ENCODE measurements at regions not wholly inside any gene's neighbourhood (a gene's known extent, or its start where the extent isn't known, plus 50 kb on each side); places are given as distances from the start of the nearest gene placed in this dataset.
"Not testable (repeated sequence)": the region's sequence is repeated elsewhere in the genome, so short reads cannot be mapped to it uniquely, and the experiment has no call there.

GRCh38 chr20:55142932-55143331 is 667.5 kb downstream of the DOK5 start:
- Histone ChIP-seq H3K4me1 (no peaks in the 10 kb centered on the region), H3K27me3 (no peaks in the 10 kb centered on the region), H3K9me3 (no peaks in the 10 kb centered on the region), H3K27ac (no peak overlapping the region), H3K4me3 (no peak overlapping the region), H3K36me3 (no peaks in the 10 kb centered on the region)
- intact Hi-C loops (cut with DNase I) = no loop called here
- TF ChIP-seq POLR2AphosphoS5 (IDR thresholded peaks at IDR 0.05; ENCODE audit: insufficient read depth in 1 of 2, low read depth in 1 of 2) (no peak), CTCF (IDR thresholded peaks at IDR 0.05) (no peak), POLR2A (IDR thresholded peaks at IDR 0.05) (no peak)
- DNase-seq (ENCODE audit: extremely low spot score in 2 of 2) = no peak

- H3K4me3 ChIP-seq = no peak overlapping the region
- H3K36me3 ChIP-seq = no peaks in the 10 kb centered on the region
- H3K9me3 ChIP-seq = no peaks in the 10 kb centered on the region
- no peaks in the 10 kb centered on the region for H3K4me1 ChIP-seq
- intact Hi-C loops (cut with DNase I) = no loop called here
- DNase-seq (ENCODE audit: extremely low spot score in 2 of 2) = no peak
- no peaks in the 10 kb centered on the region for H3K27me3 ChIP-seq
- no peak for TF ChIP-seq POLR2A (IDR thresholded peaks at IDR 0.05)
- TF ChIP-seq CTCF (IDR thresholded peaks at IDR 0.05) = no peak
- TF ChIP-seq POLR2AphosphoS5 (IDR thresholded peaks at IDR 0.05; ENCODE audit: insufficient read depth in 1 of 2, low read depth in 1 of 2) = no peak
- H3K27ac ChIP-seq = no peak overlapping the region
These were observed 665.2 kb downstream of the DOK5 start for GRCh38 chr20:55140631-55141030.

GRCh38 chr20:55139173-55139765 is 663.9 kb downstream of the DOK5 start:
- H3K4me1 ChIP-seq = no peaks in the 10 kb centered on the region
- H3K36me3 ChIP-seq = no peaks in the 10 kb centered on the region
- TF ChIP-seq CTCF (IDR thresholded peaks at IDR 0.05) (no peak), POLR2A (IDR thresholded peaks at IDR 0.05) (no peak)
- no peak for DNase-seq (ENCODE audit: extremely low spot score in 2 of 2)
- intact Hi-C loops (cut with DNase I) = no loop called here
- H3K9me3 ChIP-seq = no peaks in the 10 kb centered on the region
- no peak overlapping the region for H3K4me3 ChIP-seq
- no peaks in the 10 kb centered on the region for H3K27me3 ChIP-seq
- H3K27ac ChIP-seq = no peak overlapping the region

GRCh38 chr20:55135923-55136322 is 660.5 kb downstream of the DOK5 start:
- Histone ChIP-seq H3K36me3 (no peaks in the 10 kb centered on the region), H3K4me3 (no peak overlapping the region), H3K27ac (no peak overlapping the region), H3K4me1 (no peaks in the 10 kb centered on the region), H3K9me3 (no peaks in the 10 kb centered on the region), H3K27me3 (no peaks in the 10 kb centered on the region)
- DNase-seq (ENCODE audit: extremely low spot score in 2 of 2) = no peak
- TF ChIP-seq POLR2A (IDR thresholded peaks at IDR 0.05) (no peak), POLR2AphosphoS5 (IDR thresholded peaks at IDR 0.05; ENCODE audit: insufficient read depth in 1 of 2, low read depth in 1 of 2) (no peak), CTCF (IDR thresholded peaks at IDR 0.05) (no peak)
- intact Hi-C loops (cut with DNase I) = no loop called here

- intact Hi-C loops (cut with DNase I) = no loop called here
- H3K27me3 ChIP-seq = no peaks in the 10 kb centered on the region
- no peak overlapping the region for H3K27ac ChIP-seq
- DNase-seq (ENCODE audit: extremely low spot score in 2 of 2) = no peak
- H3K36me3 ChIP-seq = no peaks in the 10 kb centered on the region
- H3K4me3 ChIP-seq = no peak overlapping the region
- H3K9me3 ChIP-seq = no peaks in the 10 kb centered on the region
- no peaks in the 10 kb centered on the region for H3K4me1 ChIP-seq
- TF ChIP-seq POLR2AphosphoS5 (IDR thresholded peaks at IDR 0.05; ENCODE audit: insufficient read depth in 1 of 2, low read depth in 1 of 2) (no peak), POLR2A (IDR thresholded peaks at IDR 0.05) (no peak), CTCF (IDR thresholded peaks at IDR 0.05) (no peak)
These were observed 657.1 kb downstream of the DOK5 start for GRCh38 chr20:55132523-55132922.

- intact Hi-C loops (cut with DNase I); H3K4me3 ChIP-seq; H3K27me3 ChIP-seq; H3K36me3 ChIP-seq; DNase-seq (ENCODE audit: extremely low spot score in 2 of 2); H3K4me1 ChIP-seq; H3K9me3 ChIP-seq; H3K27ac ChIP-seq: not testable (repeated sequence)
These were observed 642.2 kb downstream of the DOK5 start for GRCh38 chr20:55117577-55117976.

Data from vagina (tissue), 2 donors.